A549 (cell line): ENCODE measurements at regions not wholly inside any gene's neighbourhood (a gene's known extent, or its start where the extent isn't known, plus 50 kb on each side); places are given as distances from the start of the nearest gene placed in this dataset.

ENCODE experiments used
- NFE2L2 ChIP-seq: fragments of 150-350 bp; conservative IDR thresholded peaks from 2 replicates; pipeline ENCODE4 v1.6.1; 2014; ENCODE audit warnings: low read length
- POLR2A ChIP-seq: IDR thresholded peaks from 2 replicates; pipeline ENCODE4 v1.6.1; 2012; ENCODE audit warnings: mild to moderate bottlenecking, low read length
- RCOR1 ChIP-seq: fragments of 150-350 bp; IDR thresholded peaks from 2 replicates; pipeline ENCODE4 v1.6.1; 2014; ENCODE audit warnings: antibody characterized with exemption, low read length, low read depth
- ZFP36 ChIP-seq: fragments of 450-650 bp; IDR thresholded peaks from 2 replicates; pipeline ENCODE4 v1.6.1; 2014; ENCODE audit warnings: borderline replicate concordance; ENCODE audit not compliant: partially characterized antibody
- TF ChIP-seq, protein P1 (sequence below): fragments of >200 bp; sonication (Bioruptor Twin); formaldehyde crosslinking; IDR thresholded peaks from 3 replicates; pipeline ENCODE4 v1.5.1; 2016
- TF ChIP-seq, protein P2 (sequence below): fragments of 450-650 bp; IDR thresholded peaks from 2 replicates; pipeline ENCODE4 v1.6.1; 2014; ENCODE audit warnings: antibody characterized with exemption
- TF ChIP-seq, protein P3 (sequence below): fragments of 200-600 bp; sonication (generic); IDR thresholded peaks from 2 replicates; pipeline ENCODE4 v1.6.1; 2016; ENCODE audit warnings: antibody characterized with exemption, mild to moderate bottlenecking, moderate library complexity

GRCh38 chr11:101199416-101199815 lies 69.8 kb upstream of the PGR start:
- TF ChIP-seq POLR2A, result no peak
- TF ChIP-seq, protein P1, sequence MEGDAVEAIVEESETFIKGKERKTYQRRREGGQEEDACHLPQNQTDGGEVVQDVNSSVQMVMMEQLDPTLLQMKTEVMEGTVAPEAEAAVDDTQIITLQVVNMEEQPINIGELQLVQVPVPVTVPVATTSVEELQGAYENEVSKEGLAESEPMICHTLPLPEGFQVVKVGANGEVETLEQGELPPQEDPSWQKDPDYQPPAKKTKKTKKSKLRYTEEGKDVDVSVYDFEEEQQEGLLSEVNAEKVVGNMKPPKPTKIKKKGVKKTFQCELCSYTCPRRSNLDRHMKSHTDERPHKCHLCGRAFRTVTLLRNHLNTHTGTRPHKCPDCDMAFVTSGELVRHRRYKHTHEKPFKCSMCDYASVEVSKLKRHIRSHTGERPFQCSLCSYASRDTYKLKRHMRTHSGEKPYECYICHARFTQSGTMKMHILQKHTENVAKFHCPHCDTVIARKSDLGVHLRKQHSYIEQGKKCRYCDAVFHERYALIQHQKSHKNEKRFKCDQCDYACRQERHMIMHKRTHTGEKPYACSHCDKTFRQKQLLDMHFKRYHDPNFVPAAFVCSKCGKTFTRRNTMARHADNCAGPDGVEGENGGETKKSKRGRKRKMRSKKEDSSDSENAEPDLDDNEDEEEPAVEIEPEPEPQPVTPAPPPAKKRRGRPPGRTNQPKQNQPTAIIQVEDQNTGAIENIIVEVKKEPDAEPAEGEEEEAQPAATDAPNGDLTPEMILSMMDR, result no peak
- TF ChIP-seq, protein P2, sequence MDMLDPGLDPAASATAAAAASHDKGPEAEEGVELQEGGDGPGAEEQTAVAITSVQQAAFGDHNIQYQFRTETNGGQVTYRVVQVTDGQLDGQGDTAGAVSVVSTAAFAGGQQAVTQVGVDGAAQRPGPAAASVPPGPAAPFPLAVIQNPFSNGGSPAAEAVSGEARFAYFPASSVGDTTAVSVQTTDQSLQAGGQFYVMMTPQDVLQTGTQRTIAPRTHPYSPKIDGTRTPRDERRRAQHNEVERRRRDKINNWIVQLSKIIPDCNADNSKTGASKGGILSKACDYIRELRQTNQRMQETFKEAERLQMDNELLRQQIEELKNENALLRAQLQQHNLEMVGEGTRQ, result no peak
- TF ChIP-seq ZFP36, result no peak
- TF ChIP-seq NFE2L2, result no peak
- TF ChIP-seq, protein P3, sequence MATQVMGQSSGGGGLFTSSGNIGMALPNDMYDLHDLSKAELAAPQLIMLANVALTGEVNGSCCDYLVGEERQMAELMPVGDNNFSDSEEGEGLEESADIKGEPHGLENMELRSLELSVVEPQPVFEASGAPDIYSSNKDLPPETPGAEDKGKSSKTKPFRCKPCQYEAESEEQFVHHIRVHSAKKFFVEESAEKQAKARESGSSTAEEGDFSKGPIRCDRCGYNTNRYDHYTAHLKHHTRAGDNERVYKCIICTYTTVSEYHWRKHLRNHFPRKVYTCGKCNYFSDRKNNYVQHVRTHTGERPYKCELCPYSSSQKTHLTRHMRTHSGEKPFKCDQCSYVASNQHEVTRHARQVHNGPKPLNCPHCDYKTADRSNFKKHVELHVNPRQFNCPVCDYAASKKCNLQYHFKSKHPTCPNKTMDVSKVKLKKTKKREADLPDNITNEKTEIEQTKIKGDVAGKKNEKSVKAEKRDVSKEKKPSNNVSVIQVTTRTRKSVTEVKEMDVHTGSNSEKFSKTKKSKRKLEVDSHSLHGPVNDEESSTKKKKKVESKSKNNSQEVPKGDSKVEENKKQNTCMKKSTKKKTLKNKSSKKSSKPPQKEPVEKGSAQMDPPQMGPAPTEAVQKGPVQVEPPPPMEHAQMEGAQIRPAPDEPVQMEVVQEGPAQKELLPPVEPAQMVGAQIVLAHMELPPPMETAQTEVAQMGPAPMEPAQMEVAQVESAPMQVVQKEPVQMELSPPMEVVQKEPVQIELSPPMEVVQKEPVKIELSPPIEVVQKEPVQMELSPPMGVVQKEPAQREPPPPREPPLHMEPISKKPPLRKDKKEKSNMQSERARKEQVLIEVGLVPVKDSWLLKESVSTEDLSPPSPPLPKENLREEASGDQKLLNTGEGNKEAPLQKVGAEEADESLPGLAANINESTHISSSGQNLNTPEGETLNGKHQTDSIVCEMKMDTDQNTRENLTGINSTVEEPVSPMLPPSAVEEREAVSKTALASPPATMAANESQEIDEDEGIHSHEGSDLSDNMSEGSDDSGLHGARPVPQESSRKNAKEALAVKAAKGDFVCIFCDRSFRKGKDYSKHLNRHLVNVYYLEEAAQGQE, result no peak
- no peak for TF ChIP-seq RCOR1
